H1 (cell line): ENCODE measurements at regions not wholly inside any gene's neighbourhood (a gene's known extent, or its start where the extent isn't known, plus 50 kb on each side); places are given as distances from the start of the nearest gene placed in this dataset.

Experiments used
- ATF2 ChIP-seq: IDR thresholded peaks from 2 replicates; pipeline ENCODE4 v1.6.1; 2012; ENCODE audit warnings: low read length, inconsistent platforms
- CHD7 ChIP-seq: fragments of 300-600 bp; sonication (generic); IDR thresholded peaks from 2 replicates; pipeline ENCODE4 v1.7.1; 2012; ENCODE audit warnings: low read length, moderate library complexity, mild to moderate bottlenecking, inconsistent platforms; ENCODE audit not compliant: insufficient replicate concordance
- EZH2 ChIP-seq: fragments of 200-600 bp; sonication (generic); IDR thresholded peaks from 2 replicates; pipeline ENCODE4 v1.7.1; 2012; ENCODE audit warnings: low read depth, mild to moderate bottlenecking, moderate library complexity, low read length, inconsistent platforms; ENCODE audit not compliant: severe bottlenecking
- GABPA ChIP-seq: IDR thresholded peaks from 2 replicates; pipeline ENCODE4 v1.6.1; 2011; ENCODE audit warnings: mild to moderate bottlenecking, low read length, moderate library complexity, borderline replicate concordance; ENCODE audit not compliant: insufficient read depth
- USF2 ChIP-seq: IDR thresholded peaks from 2 replicates; pipeline ENCODE4 v1.6.1; 2011; ENCODE audit warnings: low read length, improper control_type of control experiment
- TF ChIP-seq, protein P1 (sequence below): IDR thresholded peaks from 2 replicates; pipeline ENCODE4 v1.6.1; 2012; ENCODE audit warnings: inconsistent platforms

GRCh38 chr1:14137411-14138134 is 437.6 kb downstream of the PRDM2 start (continued):
- no peak for TF ChIP-seq ATF2
- no peak for TF ChIP-seq GABPA
- TF ChIP-seq USF2, result no peak
- TF ChIP-seq, protein P1, sequence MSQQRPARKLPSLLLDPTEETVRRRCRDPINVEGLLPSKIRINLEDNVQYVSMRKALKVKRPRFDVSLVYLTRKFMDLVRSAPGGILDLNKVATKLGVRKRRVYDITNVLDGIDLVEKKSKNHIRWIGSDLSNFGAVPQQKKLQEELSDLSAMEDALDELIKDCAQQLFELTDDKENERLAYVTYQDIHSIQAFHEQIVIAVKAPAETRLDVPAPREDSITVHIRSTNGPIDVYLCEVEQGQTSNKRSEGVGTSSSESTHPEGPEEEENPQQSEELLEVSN, result no peak
- TF ChIP-seq CHD7, result no peak
- TF ChIP-seq EZH2, result no peak
